K562 (cell line): ENCODE measurements at regions not wholly inside any gene's neighbourhood (a gene's known extent, or its start where the extent isn't known, plus 50 kb on each side); places are given as distances from the start of the nearest gene placed in this dataset.

Source experiments
- ATAC-seq: fragments of 200-7000 bp; cut with Tn5 transposase; 3 replicates; pipeline ENCODE4 v1.9.1; 2020; ENCODE audit warnings: moderate library complexity
- BruUV-seq: library from RNA; stranded (reverse); fragments of 400-500 nt; replicated peaks from 2 replicates; lab custom pipeline; 2021; lab: Mats Ljungman, UMichigan
- CTCF ChIA-PET: fragments of 300-600 bp; formaldehyde crosslinking; extraction: SDS; loops from one replicate; lab custom pipeline; 2021; ENCODE audit warnings: low intra/inter-chr PET ratio; lab: Yijun Ruan, JAX
- POLR2A ChIA-PET: fragments of 300-600, 350-650 bp; sonication (Branson Sonifier 250); formaldehyde crosslinking; extraction: SDS; loops from one replicate; lab custom pipeline; 2021; ENCODE audit warnings: antibody characterized with exemption, inconsistent platforms; lab: Yijun Ruan, JAX
- DNase-seq, 4 experiments: peaks; one replicate each; pipeline versions ENCODE4 v3.0.0 to v3.0.0-alpha.2; 2011 to 2018; ENCODE audit warnings: low spot score in 3 of 4, mixed read lengths in 3 of 4; ENCODE audit errors: extremely low read depth in 1 of 4
- FAIRE-seq: peaks from 2 replicates; lab custom pipeline; 2011; peaks lifted over from hg19 to GRCh38; lab: Jason Lieb, UNC
- H2AFZ ChIP-seq: 2 replicates; pipeline ENCODE4 v1.6.0; 2011; ENCODE audit warnings: low read depth, low read length, control low read depth, inconsistent platforms
- H3K27ac ChIP-seq: fragments of 200-600 bp; 3 replicates; pipeline ENCODE4 v1.8.0; 2011; ENCODE audit warnings: low read depth, mild to moderate bottlenecking, control low read depth, inconsistent platforms, low read length, moderate library complexity, mixed read lengths; ENCODE audit errors: extremely low read depth
- H3K27me3 ChIP-seq, 2 experiments: fragments of 300-600 bp in 1 of 2; 2 replicates in 1 of 2; 3 replicates in 1 of 2; pipeline versions ENCODE4 v1.6.0 to v1.8.0; 2011; ENCODE audit warnings: inconsistent platforms in 2 of 2, low read length in 2 of 2, mild to moderate bottlenecking in 1 of 2, mixed read lengths in 1 of 2, moderate library complexity in 1 of 2; ENCODE audit not compliant: control insufficient read depth in 2 of 2, insufficient read depth in 2 of 2
- H3K36me3 ChIP-seq: fragments of 300-600 bp; 3 replicates; pipeline ENCODE4 v1.8.0; 2011; ENCODE audit warnings: mild to moderate bottlenecking, low read length, inconsistent platforms; ENCODE audit not compliant: control insufficient read depth, insufficient read depth
- H3K4me1 ChIP-seq, 2 experiments: fragments of 200-600 bp in 1 of 2; replicated peaks in 1 of 2; 2 replicates in 1 of 2; 3 replicates in 1 of 2; pipeline versions ENCODE4 v1.5.1 to v1.8.0; 2011; ENCODE audit warnings: inconsistent platforms in 2 of 2, low read length in 2 of 2, mild to moderate bottlenecking in 1 of 2, mixed read lengths in 1 of 2, moderate library complexity in 1 of 2; ENCODE audit not compliant: control insufficient read depth in 2 of 2, insufficient read depth in 2 of 2
- H3K4me2 ChIP-seq: 2 replicates; pipeline ENCODE4 v1.6.1; 2011; ENCODE audit warnings: low read length, control low read depth, inconsistent platforms, mixed read lengths; ENCODE audit not compliant: insufficient read depth
- H3K4me3 ChIP-seq: fragments of 200-600 bp; sonication (generic), shearing (Covaris generic); 2 replicates; pipeline ENCODE4 v1.5.1; 2016; ENCODE audit warnings: control low read depth, inconsistent platforms
- H3K79me2 ChIP-seq: fragments of 200-600 bp; 3 replicates; pipeline ENCODE4 v1.8.0; 2011; ENCODE audit warnings: low read length, inconsistent platforms; ENCODE audit not compliant: control insufficient read depth, insufficient read depth
- H3K9ac ChIP-seq, 2 experiments: 2 replicates each; pipeline versions ENCODE4 v1.6.0 to v1.6.1; 2011; ENCODE audit warnings: low read depth in 2 of 2, low read length in 2 of 2, control low read depth in 1 of 2, inconsistent platforms in 1 of 2, mild to moderate bottlenecking in 1 of 2, mixed read lengths in 1 of 2; ENCODE audit not compliant: insufficient read depth in 1 of 2
- H3K9me1 ChIP-seq: one replicate; pipeline ENCODE4 v1.6.0; 2011; ENCODE audit warnings: inconsistent platforms, mild to moderate bottlenecking, low read length, moderate library complexity; ENCODE audit not compliant: control insufficient read depth, insufficient read depth
- H3K9me3 ChIP-seq: replicated peaks from 2 replicates; pipeline ENCODE4 v1.5.1; 2011; ENCODE audit warnings: low read depth, low read length, inconsistent platforms; ENCODE audit not compliant: control insufficient read depth, insufficient read depth
- H4K20me1 ChIP-seq: replicated peaks from 2 replicates; pipeline ENCODE4 v1.6.1; 2011; ENCODE audit warnings: low read length, inconsistent platforms, mixed read lengths; ENCODE audit not compliant: control insufficient read depth, insufficient read depth
- ETS2 ChIP-seq: IDR thresholded peaks from 2 replicates; pipeline ENCODE4 v1.6.1; 2016; ENCODE audit warnings: borderline replicate concordance, missing genetic modification characterization, mild to moderate bottlenecking, moderate library complexity, missing compliant biosample characterization; ENCODE audit not compliant: poor library complexity, severe bottlenecking
- FIP1L1 ChIP-seq: fragments of 200-400 bp; formaldehyde crosslinking; IDR thresholded peaks from 2 replicates; pipeline ENCODE4 v1.6.1; 2018; ENCODE audit warnings: mild to moderate bottlenecking, low read depth, low read length; ENCODE audit not compliant: poor library complexity, severe bottlenecking
- HMGN3 ChIP-seq: IDR thresholded peaks from 2 replicates; pipeline ENCODE4 v1.6.1; 2011; ENCODE audit warnings: borderline replicate concordance, low read depth, mild to moderate bottlenecking, mixed read lengths, low read length; ENCODE audit not compliant: insufficient read length; ENCODE audit errors: extremely low read depth
- ILK ChIP-seq: fragments of 450-650 bp; IDR thresholded peaks from 2 replicates; pipeline ENCODE4 v1.6.1; 2016; ENCODE audit warnings: missing genetic modification characterization, low read depth, mild to moderate bottlenecking, missing compliant biosample characterization, moderate library complexity, borderline replicate concordance
- MXI1 ChIP-seq: IDR thresholded peaks from 2 replicates; pipeline ENCODE4 v1.6.1; 2011; ENCODE audit warnings: low read depth, mild to moderate bottlenecking, improper control_type of control experiment, low read length
- NFATC3 ChIP-seq: fragments of 450-650 bp; IDR thresholded peaks from 2 replicates; pipeline ENCODE4 v1.6.1; 2017; ENCODE audit warnings: mild to moderate bottlenecking
- POLR2G ChIP-seq: fragments of 200-400 bp; formaldehyde crosslinking; IDR thresholded peaks from 2 replicates; pipeline ENCODE4 v1.6.1; 2017; ENCODE audit warnings: low read depth, mild to moderate bottlenecking, antibody characterized with exemption, low read length, moderate library complexity
- POLR3G ChIP-seq: IDR thresholded peaks from 2 replicates; pipeline ENCODE4 v1.6.1; 2011; ENCODE audit not compliant: insufficient read length, insufficient replicate concordance; ENCODE audit errors: extremely low read depth
- WGBS: fragments of 100-300 bp; shearing (Covaris generic); methylation state at CpG from one replicate; pipeline ENCODE4 v1.1.6; 2016; ENCODE audit warnings: low coverage, mixed read lengths; ENCODE audit not compliant: insufficient coverage; ENCODE audit errors: missing lambda C conversion rate; 5-methylcytosine and 5-hydroxymethylcytosine counted together
- in situ Hi-C: fragments of 300-500 bp; cut with MboI; formaldehyde crosslinking; loops from 4 replicates; pipeline ENCODE4 v1.15.0; 2018; ENCODE audit warnings: inconsistent platforms, mixed read lengths
- intact Hi-C: fragments of 100-400 bp; cut with micrococcal nuclease; formaldehyde crosslinking; loops from 2 replicates; pipeline ENCODE4 v1.14.2; 2022
- TF ChIP-seq, protein P1 (sequence below): fragments of 250-450 bp; sonication (Bioruptor Pico); IDR thresholded peaks from 2 replicates; pipeline ENCODE4 v1.5.0; 2021; ENCODE audit warnings: mild to moderate bottlenecking, moderate library complexity
- TF ChIP-seq, protein P2 (sequence below): fragments of 250-450 bp; sonication (Bioruptor Pico); IDR thresholded peaks from 2 replicates; pipeline ENCODE4 v1.8.0; 2021; ENCODE audit warnings: moderate library complexity, mild to moderate bottlenecking, inconsistent platforms
- TF ChIP-seq, protein P3 (sequence below), 2 experiments: fragments of 450-650 bp in 1 of 2; IDR thresholded peaks; 2 replicates each; pipeline ENCODE4 v1.6.1; 2011 to 2017; ENCODE audit warnings: low read depth in 2 of 2, antibody characterized with exemption in 1 of 2, borderline replicate concordance in 1 of 2, low read length in 1 of 2, mild to moderate bottlenecking in 1 of 2, mixed read lengths in 1 of 2; ENCODE audit not compliant: control insufficient read depth in 1 of 2

DNA sequence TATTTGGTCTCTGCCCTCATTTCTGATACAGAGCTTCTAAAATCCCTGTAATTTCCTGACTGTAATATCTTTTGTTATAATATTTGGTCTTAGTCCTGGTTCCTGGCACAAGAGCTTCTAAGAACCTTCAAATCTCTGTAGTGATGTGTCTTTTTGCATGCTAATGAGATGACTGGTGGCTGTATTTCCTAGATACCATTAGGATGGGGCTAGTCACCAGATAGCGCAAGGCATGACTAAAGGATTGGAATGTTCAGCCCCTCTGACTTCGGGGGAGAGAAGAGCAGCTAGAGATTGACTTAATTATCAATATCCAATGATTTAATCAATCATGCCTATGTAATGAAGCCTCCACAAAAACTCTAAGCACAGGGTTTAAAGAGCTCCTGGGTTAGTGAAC, 620.8 kb upstream of the ACVR2A start:
- no peak for ATAC-seq
- FAIRE-seq = no peak
- POLR2A ChIA-PET = interaction anchor here (0.5 kb wide), 1 partner anchor 328 kb away, joined by 3 read pairs; no protein-coding TSS in a partner anchor
- Histone ChIP-seq H3K4me2 (no peak overlapping the region), H3K27me3 (no peaks in the 10 kb centered on the region), H3K9ac (no peak overlapping the region), H2AFZ (no peak overlapping the region), H3K9me3 (no peaks in the 10 kb centered on the region), H3K79me2 (no peaks in the 10 kb centered on the region), H3K4me3 (no peak overlapping the region), H3K4me1 (no peaks in the 10 kb centered on the region), H3K27ac (no peak overlapping the region), H3K9me1 (no peaks in the 10 kb centered on the region), H4K20me1 (no peaks in the 10 kb centered on the region), H3K36me3 (no peaks in the 10 kb centered on the region)
- no peak for DNase-seq
- in situ Hi-C loops (no loop called here), intact Hi-C loops (no loop called here)
- 6% methylated on average over 2 of the region's 2 CpGs for WGBS
- CTCF ChIA-PET = no interaction called here
- no TSS peak for BruUV-seq
- TF ChIP-seq ETS2 (tag) = no peak
- TF ChIP-seq NFATC3 = no peak
- TF ChIP-seq, protein P1, sequence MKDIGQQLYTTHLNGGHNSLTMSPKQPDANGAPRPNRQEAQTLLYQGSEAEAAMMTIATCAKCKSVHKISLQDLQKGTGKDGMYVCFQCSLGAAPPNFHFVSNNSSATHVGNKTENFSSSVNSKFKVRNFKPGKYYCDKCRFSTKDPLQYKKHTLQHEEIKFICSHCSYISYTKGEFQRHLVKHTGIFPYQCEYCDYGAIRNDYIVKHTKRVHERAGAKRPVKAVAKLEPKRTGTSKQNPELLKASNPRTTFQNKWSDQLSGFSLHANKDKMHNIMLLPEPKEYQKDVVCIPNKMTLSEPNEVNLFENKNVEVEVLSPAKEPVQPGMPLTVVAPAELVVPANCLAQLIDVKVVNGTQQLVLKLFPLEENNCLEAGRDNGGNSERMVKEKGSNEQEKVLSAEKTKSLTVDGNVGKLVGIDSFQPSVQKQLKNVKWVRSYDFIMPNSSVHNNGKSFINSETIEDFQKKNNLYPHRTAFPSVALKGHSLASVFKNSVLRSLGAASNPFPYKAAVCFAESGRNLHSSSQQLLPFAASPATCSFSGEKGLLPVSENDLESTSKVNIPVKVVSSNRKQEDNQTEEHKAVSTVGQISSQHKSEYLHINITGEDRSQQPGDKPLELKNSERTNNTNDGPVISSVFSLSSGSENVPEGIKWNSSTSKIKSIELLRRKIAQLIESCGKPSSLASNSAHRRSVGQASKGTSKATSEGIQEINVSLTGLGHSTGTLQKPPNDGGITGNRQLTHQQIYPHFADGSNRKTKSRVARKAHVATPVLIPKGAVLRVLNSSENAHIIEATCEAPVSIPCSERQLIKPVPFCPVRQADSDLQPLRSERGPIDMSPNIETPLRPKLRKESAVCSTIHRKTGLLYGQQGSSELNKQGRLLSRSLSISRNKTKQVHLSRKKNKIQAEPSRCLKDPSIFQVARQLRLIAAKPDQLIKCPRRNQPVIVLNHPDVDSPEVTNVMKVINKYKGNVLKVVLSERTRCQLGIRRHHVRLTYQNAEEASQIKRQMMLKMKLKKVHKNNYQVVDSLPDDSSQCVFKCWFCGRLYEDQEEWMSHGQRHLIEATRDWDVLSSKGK (CRISPR knock-in tag) = no peak
- TF ChIP-seq FIP1L1 = no peak
- no peak for TF ChIP-seq ILK (tag)
- TF ChIP-seq, protein P2, sequence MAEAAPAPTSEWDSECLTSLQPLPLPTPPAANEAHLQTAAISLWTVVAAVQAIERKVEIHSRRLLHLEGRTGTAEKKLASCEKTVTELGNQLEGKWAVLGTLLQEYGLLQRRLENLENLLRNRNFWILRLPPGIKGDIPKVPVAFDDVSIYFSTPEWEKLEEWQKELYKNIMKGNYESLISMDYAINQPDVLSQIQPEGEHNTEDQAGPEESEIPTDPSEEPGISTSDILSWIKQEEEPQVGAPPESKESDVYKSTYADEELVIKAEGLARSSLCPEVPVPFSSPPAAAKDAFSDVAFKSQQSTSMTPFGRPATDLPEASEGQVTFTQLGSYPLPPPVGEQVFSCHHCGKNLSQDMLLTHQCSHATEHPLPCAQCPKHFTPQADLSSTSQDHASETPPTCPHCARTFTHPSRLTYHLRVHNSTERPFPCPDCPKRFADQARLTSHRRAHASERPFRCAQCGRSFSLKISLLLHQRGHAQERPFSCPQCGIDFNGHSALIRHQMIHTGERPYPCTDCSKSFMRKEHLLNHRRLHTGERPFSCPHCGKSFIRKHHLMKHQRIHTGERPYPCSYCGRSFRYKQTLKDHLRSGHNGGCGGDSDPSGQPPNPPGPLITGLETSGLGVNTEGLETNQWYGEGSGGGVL (CRISPR knock-in tag) = no peak
- TF ChIP-seq POLR3G = no peak
- no peak for TF ChIP-seq HMGN3
- TF ChIP-seq, protein P3, sequence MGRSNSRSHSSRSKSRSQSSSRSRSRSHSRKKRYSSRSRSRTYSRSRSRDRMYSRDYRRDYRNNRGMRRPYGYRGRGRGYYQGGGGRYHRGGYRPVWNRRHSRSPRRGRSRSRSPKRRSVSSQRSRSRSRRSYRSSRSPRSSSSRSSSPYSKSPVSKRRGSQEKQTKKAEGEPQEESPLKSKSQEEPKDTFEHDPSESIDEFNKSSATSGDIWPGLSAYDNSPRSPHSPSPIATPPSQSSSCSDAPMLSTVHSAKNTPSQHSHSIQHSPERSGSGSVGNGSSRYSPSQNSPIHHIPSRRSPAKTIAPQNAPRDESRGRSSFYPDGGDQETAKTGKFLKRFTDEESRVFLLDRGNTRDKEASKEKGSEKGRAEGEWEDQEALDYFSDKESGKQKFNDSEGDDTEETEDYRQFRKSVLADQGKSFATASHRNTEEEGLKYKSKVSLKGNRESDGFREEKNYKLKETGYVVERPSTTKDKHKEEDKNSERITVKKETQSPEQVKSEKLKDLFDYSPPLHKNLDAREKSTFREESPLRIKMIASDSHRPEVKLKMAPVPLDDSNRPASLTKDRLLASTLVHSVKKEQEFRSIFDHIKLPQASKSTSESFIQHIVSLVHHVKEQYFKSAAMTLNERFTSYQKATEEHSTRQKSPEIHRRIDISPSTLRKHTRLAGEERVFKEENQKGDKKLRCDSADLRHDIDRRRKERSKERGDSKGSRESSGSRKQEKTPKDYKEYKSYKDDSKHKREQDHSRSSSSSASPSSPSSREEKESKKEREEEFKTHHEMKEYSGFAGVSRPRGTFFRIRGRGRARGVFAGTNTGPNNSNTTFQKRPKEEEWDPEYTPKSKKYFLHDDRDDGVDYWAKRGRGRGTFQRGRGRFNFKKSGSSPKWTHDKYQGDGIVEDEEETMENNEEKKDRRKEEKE (IDR thresholded peaks at IDR 0.05; ENCODE audit: borderline replicate concordance in 1 of 2, control insufficient read depth in 1 of 2, low read depth in 2 of 2, low read length in 1 of 2) = no peak
- TF ChIP-seq MXI1 = no peak
- no peak for TF ChIP-seq POLR2G
